CD4-positive, alpha-beta T cell (primary cell): ENCODE measurements at regions not wholly inside any gene's neighbourhood (a gene's known extent, or its start where the extent isn't known, plus 50 kb on each side); places are given as distances from the start of the nearest gene placed in this dataset.

ENCODE experiments used
- ATAC-seq: fragments of 200-7000 bp; cut with Tn5 transposase; one replicate; pipeline ENCODE4 v1.10.0; 2022; ENCODE audit warnings: mild to moderate bottlenecking; ENCODE audit not compliant: poor library complexity
- CTCF ChIA-PET: fragments of 350-600 bp; sonication (Branson Sonifier 250); formaldehyde crosslinking; loops from one replicate; lab custom pipeline; 2021; ENCODE audit warnings: antibody characterized with exemption, inconsistent platforms; lab: Charles Lee
- POLR2A ChIA-PET: fragments of 350-600 bp; sonication (Branson Sonifier 250); formaldehyde crosslinking; loops from one replicate; lab custom pipeline; 2021; ENCODE audit warnings: antibody characterized with exemption, inconsistent platforms; lab: Charles Lee
- DNase-seq, 14 experiments: peaks; one replicate each; pipeline ENCODE4 v3.0.0-alpha.2; 2013 to 2020; ENCODE audit warnings: mixed read lengths in 2 of 14
- H3K27ac ChIP-seq, 2 donors: one replicate each; pipeline versions ENCODE4 v1.5.1 to v1.7.0; 2013; ENCODE audit warnings: low read length in 2 of 2, low read depth in 1 of 2, mild to moderate bottlenecking in 1 of 2
- H3K27me3 ChIP-seq, 2 experiments: 1 replicate in 1 of 2; 2 replicates in 1 of 2; pipeline versions ENCODE4 v1.6.1 to v1.7.0; 2013; ENCODE audit warnings: low read length in 2 of 2, control low read depth in 1 of 2, mild to moderate bottlenecking in 1 of 2, moderate library complexity in 1 of 2; ENCODE audit not compliant: insufficient read depth in 2 of 2, control insufficient read depth in 1 of 2
- H3K36me3 ChIP-seq: one replicate; pipeline ENCODE4 v1.6.1; 2013; ENCODE audit warnings: low read length, control low read depth; ENCODE audit not compliant: insufficient read depth
- H3K4me1 ChIP-seq: one replicate; pipeline ENCODE4 v1.6.1; 2013; ENCODE audit warnings: low read length, control low read depth; ENCODE audit not compliant: insufficient read depth
- H3K4me3 ChIP-seq: one replicate; pipeline ENCODE4 v1.5.1; 2013; ENCODE audit warnings: mild to moderate bottlenecking, low read length, moderate library complexity
- H3K9me3 ChIP-seq, 2 experiments: 1 replicate in 1 of 2; 2 replicates in 1 of 2; pipeline versions ENCODE4 v1.6.1 to v1.7.0; 2013; ENCODE audit warnings: low read length in 2 of 2, mild to moderate bottlenecking in 2 of 2, control low read depth in 1 of 2, moderate library complexity in 1 of 2; ENCODE audit not compliant: control insufficient read depth in 1 of 2, insufficient read depth in 1 of 2
- H3K27ac Mint-ChIP-seq: one replicate; pipeline ENCODE4 v1.8.0; 2020; ENCODE audit warnings: mixed read lengths
- H3K27me3 Mint-ChIP-seq: one replicate; pipeline ENCODE4 v1.8.0; 2021; ENCODE audit warnings: mixed read lengths
- H3K36me3 Mint-ChIP-seq: one replicate; pipeline ENCODE4 v1.8.0; 2021; ENCODE audit warnings: low read depth, mixed read lengths
- H3K4me1 Mint-ChIP-seq: one replicate; pipeline ENCODE4 v1.8.0; 2021; ENCODE audit warnings: low read depth, mixed read lengths
- H3K4me3 Mint-ChIP-seq: one replicate; pipeline ENCODE4 v1.8.0; 2020; ENCODE audit warnings: mild to moderate bottlenecking, mixed read lengths
- H3K9me3 Mint-ChIP-seq: one replicate; pipeline ENCODE4 v1.8.0; 2020; ENCODE audit warnings: mixed read lengths
- CTCF ChIP-seq: fragments of 200-600 bp; IDR thresholded peaks from one replicate; pipeline ENCODE4 v1.8.0; 2022; ENCODE audit warnings: antibody characterized with exemption, mild to moderate bottlenecking
- intact Hi-C, 2 experiments: fragments of 100-400 bp; cut with DNase I in 1 of 2; cut with micrococcal nuclease in 1 of 2; formaldehyde crosslinking; loops; one replicate each; pipeline versions ENCODE4 v1.15.1 to v1.9.0; 2023 to 2025; cut with DNase I, micrococcal nuclease

- no peak for DNase-seq
- POLR2A ChIA-PET: no interaction called here
- no peaks in the 10 kb centered on the region for H3K27me3 ChIP-seq
- H3K4me1 ChIP-seq: peaks cover 6% of the 10 kb centered on the region
- H3K27ac ChIP-seq: no peak overlapping the region
- no peak for ATAC-seq
- Mint-ChIP-seq H3K9me3 (no peaks in the 10 kb centered on the region), H3K27ac (no peak overlapping the region), H3K27me3 (no peaks in the 10 kb centered on the region), H3K4me1 (peaks cover 11% of the 10 kb centered on the region), H3K4me3 (no peak overlapping the region), H3K36me3 (no peaks in the 10 kb centered on the region)
- intact Hi-C loops: no loop called here
- no peaks in the 10 kb centered on the region for H3K9me3 ChIP-seq
- H3K4me3 ChIP-seq: no peak overlapping the region
- TF ChIP-seq CTCF: no peak
- CTCF ChIA-PET: no interaction called here
- H3K36me3 ChIP-seq: no peaks in the 10 kb centered on the region
Observed at GRCh38 chr3:72554689-72555088, 293.6 kb downstream of the SHQ1 start.

- no peak overlapping the region for H3K27ac Mint-ChIP-seq
- Histone ChIP-seq H3K36me3 (no peaks in the 10 kb centered on the region), H3K27ac (no peak overlapping the region), H3K27me3 (no peaks in the 10 kb centered on the region), H3K4me1 (peaks cover 11% of the 10 kb centered on the region), H3K9me3 (no peaks in the 10 kb centered on the region), H3K4me3 (no peak overlapping the region)
- ATAC-seq (no peak), DNase-seq (no peak)
- no peaks in the 10 kb centered on the region for H3K36me3 Mint-ChIP-seq
- no peaks in the 10 kb centered on the region for H3K27me3 Mint-ChIP-seq
- no peak for TF ChIP-seq CTCF
- intact Hi-C loops: no loop called here
- CTCF ChIA-PET: no interaction called here
- POLR2A ChIA-PET: no interaction called here
- H3K4me3 Mint-ChIP-seq: no peak overlapping the region
- peaks cover 16% of the 10 kb centered on the region for H3K4me1 Mint-ChIP-seq
- H3K9me3 Mint-ChIP-seq: no peaks in the 10 kb centered on the region
Observed at GRCh38 chr3:72553298-72553697, 294.9 kb downstream of the SHQ1 start.

- peak overlapping the region; percentile 81 for H3K4me3 Mint-ChIP-seq
- POLR2A ChIA-PET: no interaction called here
- Histone ChIP-seq H3K36me3 (no peaks in the 10 kb centered on the region), H3K27ac (no peak overlapping the region), H3K27me3 (no peaks in the 10 kb centered on the region), H3K4me1 (peaks cover 11% of the 10 kb centered on the region), H3K4me3 (no peak overlapping the region), H3K9me3 (no peaks in the 10 kb centered on the region)
- no peaks in the 10 kb centered on the region for H3K27me3 Mint-ChIP-seq
- CTCF ChIA-PET: no interaction called here
- H3K4me1 Mint-ChIP-seq: peaks cover 16% of the 10 kb centered on the region
- TF ChIP-seq CTCF: no peak
- ATAC-seq: no peak
- no peak for DNase-seq
- H3K36me3 Mint-ChIP-seq: no peaks in the 10 kb centered on the region
- H3K27ac Mint-ChIP-seq: peak overlapping the region; percentile 74
- intact Hi-C loops: no loop called here
- no peaks in the 10 kb centered on the region for H3K9me3 Mint-ChIP-seq
Observed at GRCh38 chr3:72550582-72551262, 297.5 kb downstream of the SHQ1 start.
